CD4-positive, alpha-beta T cell treated with Interleukin-17A for 4 hours (primary cell): ENCODE measurements at regions not wholly inside any gene's neighbourhood (a gene's known extent, or its start where the extent isn't known, plus 50 kb on each side); places are given as distances from the start of the nearest gene placed in this dataset.

Experiments
- DNase-seq: peaks from one replicate; pipeline ENCODE4 v3.0.0-alpha.2; 2020; ENCODE audit warnings: mixed read lengths

DNA sequence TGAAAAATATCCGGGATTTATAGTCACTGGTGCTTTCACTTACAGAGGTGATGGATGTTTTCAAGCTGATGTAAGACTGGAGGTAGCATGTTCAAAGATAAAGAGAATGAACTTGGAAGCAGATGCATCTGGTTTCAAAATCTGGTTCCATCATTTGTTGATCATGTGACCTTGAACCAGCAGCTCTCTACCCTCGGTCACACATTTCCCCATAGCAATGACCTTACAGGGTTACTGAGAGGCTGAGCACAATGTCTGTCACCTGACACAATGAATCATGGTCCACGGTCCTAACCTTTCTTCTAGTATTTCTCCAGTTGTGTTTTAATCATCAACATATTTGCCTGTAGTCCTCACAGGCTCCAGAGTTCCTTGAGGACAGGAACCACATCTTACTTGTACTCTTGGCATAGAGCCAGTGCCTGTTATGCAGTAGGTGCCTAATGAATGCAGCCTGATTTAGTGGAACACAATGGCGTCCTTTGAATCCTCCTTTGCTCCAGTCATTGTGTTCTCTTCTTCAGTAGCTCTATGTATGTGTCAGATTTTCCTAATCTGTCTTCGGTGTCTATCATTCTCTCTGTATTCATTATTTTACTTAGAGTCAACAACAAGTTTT lies 667.3 kb downstream of the PTPRU start:
- no peak for DNase-seq

- no peak for DNase-seq
Observed at GRCh38 chr1:29901624-29902325, 665.5 kb downstream of the PTPRU start.

GRCh38 chr1:29900712-29901111 lies 664.4 kb downstream of the PTPRU start:
- no peak for DNase-seq

- no peak for DNase-seq
Observed at GRCh38 chr1:29900104-29900679, 663.9 kb downstream of the PTPRU start.

DNA sequence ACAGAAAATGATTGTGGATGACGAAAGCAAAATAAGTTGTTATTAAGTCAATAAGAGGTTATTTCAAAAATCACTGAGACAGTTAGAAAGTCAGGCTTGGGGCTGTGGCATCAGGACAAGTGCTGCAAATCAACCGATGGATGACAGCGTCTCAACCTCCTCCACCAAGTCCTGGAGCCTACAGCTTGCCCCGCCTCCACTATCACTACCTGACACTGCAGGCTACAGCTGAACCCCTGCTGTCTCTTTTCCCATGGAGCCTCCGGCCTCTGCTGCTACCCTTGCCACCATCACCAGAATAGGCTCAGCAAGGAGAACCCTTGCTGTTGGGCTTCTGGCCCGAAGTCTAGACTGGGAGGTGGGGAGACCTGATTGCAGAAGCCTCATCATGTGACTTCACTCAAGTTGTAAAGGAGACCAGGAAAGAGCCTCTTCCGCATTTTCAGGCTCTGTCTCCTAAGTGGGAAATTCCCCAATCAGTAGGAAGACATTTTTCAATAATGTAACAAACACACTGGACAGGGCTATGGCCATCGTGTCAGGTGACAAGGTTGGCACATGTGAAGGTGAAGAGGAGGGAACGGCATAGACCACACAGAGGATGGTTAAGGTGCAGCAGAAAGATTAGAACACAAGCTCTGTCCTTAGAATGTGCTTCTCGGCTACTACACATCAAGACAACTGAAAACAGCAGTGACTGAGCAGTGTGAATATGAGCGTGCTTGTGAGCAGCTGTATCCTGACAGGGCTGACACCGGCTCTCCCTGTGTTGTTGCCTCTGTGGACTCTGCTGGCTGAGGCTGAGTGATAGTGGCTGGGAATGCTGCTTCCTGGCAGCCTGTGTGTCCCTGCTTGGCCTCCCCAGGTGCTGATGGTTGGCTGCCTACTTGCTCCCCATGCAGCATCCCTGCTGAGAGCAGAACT lies 660.7 kb downstream of the PTPRU start:
- DNase-seq: no peak

DNA sequence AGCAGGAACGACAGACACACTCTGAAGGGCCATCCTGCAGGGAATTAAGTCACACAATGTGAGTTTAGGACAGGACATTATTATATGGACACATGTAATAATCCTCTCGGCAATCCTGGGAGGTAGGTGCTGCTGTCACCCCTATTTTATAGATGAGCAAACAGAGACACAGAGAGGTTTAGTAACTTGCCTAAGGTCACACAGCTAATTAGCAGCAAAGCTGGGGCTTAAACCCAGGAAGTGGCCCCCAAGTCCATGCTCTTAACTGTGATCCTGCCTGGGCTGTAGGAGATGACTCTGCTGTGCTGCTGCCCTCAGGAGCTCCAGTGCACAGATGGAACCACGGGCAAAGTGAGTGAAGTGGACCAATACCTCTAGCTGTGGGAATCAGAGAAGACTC lies 660.0 kb downstream of the PTPRU start:
- no peak for DNase-seq

GRCh38 chr1:29895201-29895600 lies 658.9 kb downstream of the PTPRU start:
- DNase-seq: no peak

- no peak for DNase-seq
Observed at GRCh38 chr1:29894311-29894710, 658.0 kb downstream of the PTPRU start.

- DNase-seq: no peak
Observed at GRCh38 chr1:29893806-29894205, 657.5 kb downstream of the PTPRU start.

DNA sequence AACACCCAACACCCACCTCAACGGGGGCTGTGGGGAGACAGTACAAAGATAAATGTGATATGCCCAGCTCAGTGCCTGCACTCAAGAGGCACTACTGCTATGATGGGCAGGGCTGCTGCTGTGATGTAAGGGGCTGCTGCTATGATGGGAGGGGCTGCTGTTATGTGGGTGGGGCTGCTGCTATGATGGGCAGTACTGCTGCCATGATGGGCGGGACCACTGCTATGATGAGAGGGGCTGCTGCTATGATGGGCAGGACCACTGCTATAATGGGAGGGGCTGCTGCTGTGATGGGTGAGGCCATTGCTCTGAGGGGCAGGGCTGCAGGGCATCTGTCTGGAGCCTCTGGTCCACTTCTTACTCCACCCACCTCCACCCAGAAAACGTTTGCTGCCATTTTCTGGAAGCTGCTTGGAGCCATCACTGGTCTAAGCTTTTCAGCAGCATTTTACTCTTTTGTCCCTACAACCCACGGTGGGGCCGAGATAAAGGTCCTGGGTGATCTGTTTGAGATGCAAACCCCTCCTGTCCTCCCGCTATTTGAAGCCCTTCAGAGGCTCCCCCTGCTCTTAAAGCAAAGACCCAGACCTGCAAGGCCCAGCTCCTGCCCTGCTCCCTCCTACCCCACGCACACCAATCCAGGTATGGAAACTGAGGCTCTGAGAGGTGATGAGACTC lies 656.9 kb downstream of the PTPRU start:
- no peak for DNase-seq

- no peak for DNase-seq
Observed at GRCh38 chr1:29892247-29892646, 655.9 kb downstream of the PTPRU start.

DNA sequence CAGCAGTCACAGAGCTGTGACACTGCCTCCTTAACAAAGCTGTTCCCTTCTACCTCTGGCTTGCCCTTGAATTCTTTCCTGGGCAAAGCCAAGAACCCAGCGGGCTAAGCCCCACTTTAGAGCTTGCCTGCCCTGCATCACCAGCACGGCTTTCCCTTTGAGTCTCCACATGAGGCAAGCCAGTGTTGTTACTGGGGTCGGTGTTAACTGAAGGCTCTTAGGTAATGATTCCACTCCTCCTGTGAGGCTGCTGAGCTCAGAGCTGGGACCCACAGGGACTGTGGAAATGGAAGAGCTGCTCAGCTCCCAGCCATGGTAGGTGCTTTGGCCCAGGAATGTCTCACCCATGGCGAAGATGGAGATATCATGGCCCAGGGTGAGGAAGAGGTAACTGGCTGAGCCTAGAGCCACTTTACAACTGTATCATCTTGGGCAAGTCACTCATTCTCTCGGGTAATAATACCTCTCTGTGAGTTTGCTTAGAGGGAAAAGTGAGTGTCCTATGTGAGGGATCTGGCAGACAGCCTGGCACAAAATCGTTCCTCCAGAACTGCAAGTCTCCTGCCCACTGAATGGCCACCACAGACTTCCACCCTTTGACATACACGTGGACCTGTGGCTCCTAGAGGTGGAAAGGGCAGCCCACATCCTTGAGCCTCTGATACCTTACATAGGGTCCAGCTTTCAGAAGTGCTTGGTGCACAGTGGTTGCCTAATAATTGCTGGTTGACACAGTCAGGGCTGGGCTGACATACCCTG lies 654.1 kb downstream of the PTPRU start:
- no peak for DNase-seq

DNA sequence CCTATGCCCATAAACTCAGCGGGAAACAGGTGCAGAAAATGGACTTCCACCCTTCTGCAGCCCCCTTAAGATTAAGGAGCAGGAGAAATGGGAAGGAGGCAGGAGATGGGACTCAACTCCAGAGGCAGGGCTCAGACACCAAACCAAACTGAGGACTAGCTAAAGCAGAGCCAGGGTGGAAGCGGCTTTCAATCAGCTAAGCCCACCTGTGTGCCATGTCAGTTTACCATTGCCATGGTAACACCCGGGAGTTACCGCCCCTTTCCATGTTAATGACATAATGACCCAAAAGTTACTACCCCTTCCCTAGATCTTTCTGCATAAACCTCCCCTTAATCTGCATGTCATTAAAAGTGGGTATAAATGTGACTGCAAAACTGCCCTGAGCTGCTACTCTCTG lies 653.5 kb downstream of the PTPRU start:
- DNase-seq: no peak

- DNase-seq: no peak
Observed at GRCh38 chr1:29884740-29885139, 648.4 kb downstream of the PTPRU start.

GRCh38 chr1:29883986-29884385 lies 647.7 kb downstream of the PTPRU start:
- DNase-seq: no peak

- DNase-seq: no peak
Observed at GRCh38 chr1:29883411-29883832, 647.1 kb downstream of the PTPRU start.

- no peak for DNase-seq
Observed at GRCh38 chr1:29880556-29880955, 644.2 kb downstream of the PTPRU start.

GRCh38 chr1:29879217-29879616 lies 642.9 kb downstream of the PTPRU start:
- no peak for DNase-seq

GRCh38 chr1:29878501-29878900 lies 642.2 kb downstream of the PTPRU start:
- no peak for DNase-seq

DNA sequence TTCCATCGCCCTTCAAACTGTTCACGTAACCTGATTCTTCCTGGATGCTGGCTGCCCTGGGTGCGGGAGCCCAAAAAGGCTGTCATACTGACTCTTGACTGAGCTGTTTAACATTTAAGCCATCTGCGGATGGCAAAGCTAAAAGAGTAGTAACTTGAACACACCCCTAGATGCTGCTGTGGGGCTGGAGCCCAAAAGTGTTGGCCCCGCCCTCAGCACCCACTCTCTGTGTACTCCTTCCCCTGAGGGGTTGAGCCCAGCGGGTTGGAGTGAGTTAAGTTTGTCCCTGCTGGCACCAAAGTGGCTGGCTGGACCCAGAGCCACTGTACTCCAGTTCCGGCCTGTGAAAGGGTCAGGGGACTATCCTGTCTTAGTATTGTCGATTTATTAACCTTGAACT lies 640.6 kb downstream of the PTPRU start:
- no peak for DNase-seq

DNA sequence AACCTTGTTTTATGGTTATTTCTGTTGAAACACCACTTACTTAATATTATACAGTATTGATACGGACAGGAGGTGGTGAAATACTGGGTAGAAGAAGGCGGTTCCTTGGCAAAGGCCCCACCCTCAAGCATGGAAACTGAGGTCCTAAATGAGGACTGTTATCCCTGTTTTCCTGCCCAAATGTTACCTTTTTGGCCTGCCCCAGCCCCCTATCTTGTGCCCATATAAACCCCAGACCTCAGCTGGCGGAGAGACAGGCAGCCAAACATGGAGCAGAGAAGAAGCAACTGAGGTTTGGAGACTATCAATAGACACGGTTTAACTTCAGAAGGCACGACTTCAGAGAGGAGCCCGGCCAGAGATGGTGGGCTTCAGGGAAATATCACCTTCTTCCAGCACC lies 640.1 kb downstream of the PTPRU start:
- no peak for DNase-seq

DNA sequence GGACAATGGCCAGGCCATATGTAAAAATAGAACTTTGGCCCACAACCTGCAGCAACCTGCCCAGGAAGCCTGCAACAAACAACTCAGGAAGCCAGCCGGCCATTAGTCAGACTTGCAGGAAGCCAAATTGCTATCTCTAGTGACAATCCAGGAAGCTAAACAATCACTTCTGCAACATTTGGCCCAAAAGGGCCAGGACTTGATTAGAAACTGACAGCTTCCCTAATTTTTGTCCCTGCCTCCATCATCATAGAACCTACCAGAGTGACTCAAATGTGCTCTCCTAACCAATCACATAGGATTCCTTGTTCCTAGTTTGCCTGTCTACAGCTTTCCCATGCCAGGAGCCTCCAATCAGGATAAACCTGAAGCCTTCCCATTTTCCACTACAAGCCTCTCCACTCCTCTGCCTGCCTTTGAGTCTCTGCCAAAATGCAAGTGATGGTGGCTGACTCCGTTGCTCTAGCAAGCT lies 639.3 kb downstream of the PTPRU start:
- no peak for DNase-seq
